ENCODE measurements at regions not wholly inside any gene's neighbourhood (a gene's known extent, or its start where the extent isn't known, plus 50 kb on each side); places are given as distances from the start of the nearest gene placed in this dataset.

GRCh38 chr18:57287766-57288165, 64.6 kb upstream of the ST8SIA3 start (continued):
- no peak for TF ChIP-seq TSHZ2 (CRISPR knock-in tag; IDR thresholded peaks at IDR 0.05)
- no peak for TF ChIP-seq TOX (CRISPR knock-in tag; IDR thresholded peaks at IDR 0.05; ENCODE audit: borderline replicate concordance)
- no peak for TF ChIP-seq OSR1 (CRISPR knock-in tag; IDR thresholded peaks at IDR 0.05)
- TF ChIP-seq CSRNP3 (CRISPR knock-in tag; IDR thresholded peaks at IDR 0.05) = no peak
- no peak for TF ChIP-seq PPARA (CRISPR knock-in tag; IDR thresholded peaks at IDR 0.05; ENCODE audit: borderline replicate concordance)
- TF ChIP-seq BACH2 (CRISPR knock-in tag; IDR thresholded peaks at IDR 0.05; ENCODE audit: borderline replicate concordance) = no peak
- no peak for TF ChIP-seq ZFP3 (CRISPR knock-in tag; IDR thresholded peaks at IDR 0.05)

GRCh38 chr18:57294547-57294946, 57.8 kb upstream of the ST8SIA3 start:
- no peak for ATAC-seq
- TF ChIP-seq PPARA (CRISPR knock-in tag; IDR thresholded peaks at IDR 0.05; ENCODE audit: borderline replicate concordance) (no peak), GLIS3 (CRISPR knock-in tag; IDR thresholded peaks at IDR 0.05) (no peak), ESRRG (CRISPR knock-in tag; IDR thresholded peaks at IDR 0.05) (no peak), CSDC2 (CRISPR knock-in tag; IDR thresholded peaks at IDR 0.05) (no peak), POU6F1 (CRISPR knock-in tag; IDR thresholded peaks at IDR 0.05; ENCODE audit: borderline replicate concordance, low read depth) (no peak), ARNTL (CRISPR knock-in tag; IDR thresholded peaks at IDR 0.05; ENCODE audit: borderline replicate concordance, low read depth) (no peak), TSHZ2 (CRISPR knock-in tag; IDR thresholded peaks at IDR 0.05) (no peak), CREB5 (CRISPR knock-in tag; IDR thresholded peaks at IDR 0.05; ENCODE audit: low read depth) (no peak), PATZ1 (CRISPR knock-in tag; IDR thresholded peaks at IDR 0.05; ENCODE audit: borderline replicate concordance) (no peak), ISL1 (CRISPR knock-in tag; IDR thresholded peaks at IDR 0.05) (no peak), SNAI2 (CRISPR knock-in tag; IDR thresholded peaks at IDR 0.05) (no peak), ZNF70 (CRISPR knock-in tag; IDR thresholded peaks at IDR 0.05) (no peak), ZFP3 (CRISPR knock-in tag; IDR thresholded peaks at IDR 0.05) (no peak), OSR1 (CRISPR knock-in tag; IDR thresholded peaks at IDR 0.05) (no peak), ZNF8 (CRISPR knock-in tag; IDR thresholded peaks at IDR 0.05) (no peak)

GRCh38 chr18:57296336-57296735, 56.0 kb upstream of the ST8SIA3 start:
- no peak for TF ChIP-seq PPARA (CRISPR knock-in tag; IDR thresholded peaks at IDR 0.05; ENCODE audit: borderline replicate concordance)
- TF ChIP-seq BACH2 (CRISPR knock-in tag; IDR thresholded peaks at IDR 0.05; ENCODE audit: borderline replicate concordance) = no peak
- no peak for TF ChIP-seq SNAI2 (CRISPR knock-in tag; IDR thresholded peaks at IDR 0.05)
- TF ChIP-seq OSR1 (CRISPR knock-in tag; IDR thresholded peaks at IDR 0.05) = no peak
- no peak for TF ChIP-seq ZC3H10 (CRISPR knock-in tag; IDR thresholded peaks at IDR 0.05)
- TF ChIP-seq ZNF8 (CRISPR knock-in tag; IDR thresholded peaks at IDR 0.05) = no peak
- ATAC-seq = no peak

Measured in SK-N-SH treated with all-trans-retinoic acid at 6 μM for 48 hours (cell line).